ENCODE measurements at regions not wholly inside any gene's neighbourhood (a gene's known extent, or its start where the extent isn't known, plus 50 kb on each side); places are given as distances from the start of the nearest gene placed in this dataset.

DNA sequence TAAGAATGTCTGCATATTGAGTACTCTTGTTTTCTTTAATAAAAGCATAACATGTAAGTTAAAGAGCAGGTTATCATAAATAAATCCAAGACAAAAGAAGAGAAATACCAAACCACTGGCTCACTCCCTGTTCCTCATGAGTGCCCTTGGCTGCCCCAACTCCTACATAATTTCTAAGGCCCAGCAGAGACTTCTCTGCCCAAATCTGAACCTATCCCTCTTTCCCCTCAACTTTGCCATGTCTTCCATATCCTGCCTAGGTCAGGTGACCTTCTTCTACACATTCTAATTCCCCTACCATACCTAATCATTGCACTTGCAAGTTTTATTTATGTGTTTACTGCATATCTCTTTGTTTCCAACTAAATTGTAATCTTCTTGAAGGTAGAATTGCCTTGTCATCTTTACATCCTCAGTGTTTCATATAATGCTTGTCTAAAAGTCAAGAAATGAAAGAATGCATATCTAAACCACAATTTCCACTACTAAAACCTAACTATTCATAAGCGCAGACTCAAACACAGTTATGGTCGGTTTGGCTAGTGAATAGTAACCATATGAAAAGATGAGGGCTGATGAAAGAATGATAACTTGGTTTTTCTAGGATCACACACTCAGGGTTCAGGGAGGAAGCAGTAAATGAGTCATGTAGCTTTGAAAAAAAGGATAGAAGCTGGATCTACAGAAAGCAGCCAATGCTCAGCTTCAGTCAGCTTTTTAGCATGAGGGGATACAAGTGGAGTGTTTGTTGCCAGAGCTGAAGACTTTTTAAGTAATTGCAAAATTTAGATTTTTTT is 53.3 kb upstream of the EYA4 start:
- DNase-seq (ENCODE audit: insufficient read length, low spot score) (no peak), FAIRE-seq (no peak)
- no peak for TF ChIP-seq POLR2A (IDR thresholded peaks at IDR 0.05; ENCODE audit: low read depth, low read length)

DNA sequence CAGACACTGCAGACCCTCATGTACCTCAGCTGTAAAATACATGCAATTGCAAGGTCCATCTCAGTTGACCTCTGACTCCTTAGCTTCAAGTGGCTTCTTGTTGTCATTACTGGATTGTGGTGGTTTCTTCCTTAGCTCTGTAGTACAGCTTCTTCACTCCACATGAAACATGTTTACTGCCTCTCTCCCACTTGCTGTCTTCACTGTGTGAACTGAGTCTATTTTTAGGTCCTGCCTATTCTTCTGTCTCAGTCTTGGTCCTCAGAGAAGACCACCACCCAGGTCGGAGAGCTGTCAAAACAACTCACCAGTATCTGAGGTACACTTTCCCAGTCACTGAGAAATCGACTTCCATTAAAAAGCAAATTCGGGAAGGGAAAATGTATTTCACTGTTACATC is 50.2 kb upstream of the EYA4 start:
- DNase-seq (ENCODE audit: insufficient read length, low spot score) (no peak), FAIRE-seq (no peak)
- TF ChIP-seq POLR2A (IDR thresholded peaks at IDR 0.05; ENCODE audit: low read depth, low read length): no peak

DNA sequence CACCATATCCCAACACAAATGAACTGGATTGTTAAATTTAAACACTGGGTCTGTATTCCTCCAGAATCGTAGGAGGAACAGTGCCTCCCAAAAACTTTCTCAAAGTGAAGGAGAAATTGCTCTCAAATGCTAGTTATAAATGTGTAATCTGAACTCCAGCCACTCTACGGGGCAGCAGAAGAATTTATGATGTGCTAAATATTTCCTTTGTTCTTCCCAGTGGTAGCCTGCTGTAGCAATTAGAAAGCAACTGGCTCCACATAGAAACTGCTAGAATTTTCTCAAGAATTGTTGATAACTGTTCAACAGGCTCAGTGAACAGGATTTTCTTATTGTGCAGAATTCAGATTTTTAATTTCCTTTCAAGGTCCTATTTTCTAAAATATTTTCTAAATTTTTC is 49.8 kb upstream of the EYA4 start:
- no peak for FAIRE-seq
- TF ChIP-seq POLR2A (IDR thresholded peaks at IDR 0.05; ENCODE audit: low read depth, low read length): no peak
- DNase-seq (ENCODE audit: insufficient read length, low spot score): no peak

All from H54 (cell line).